GM12872 (cell line): ENCODE measurements at regions not wholly inside any gene's neighbourhood (a gene's known extent, or its start where the extent isn't known, plus 50 kb on each side); places are given as distances from the start of the nearest gene placed in this dataset.

Experiments used
- TF ChIP-seq, protein P1 (sequence below): IDR thresholded peaks from 3 replicates; pipeline ENCODE4 v1.5.1; 2011; ENCODE audit warnings: low read depth, mild to moderate bottlenecking, low read length, moderate library complexity; ENCODE audit not compliant: insufficient read depth

DNA sequence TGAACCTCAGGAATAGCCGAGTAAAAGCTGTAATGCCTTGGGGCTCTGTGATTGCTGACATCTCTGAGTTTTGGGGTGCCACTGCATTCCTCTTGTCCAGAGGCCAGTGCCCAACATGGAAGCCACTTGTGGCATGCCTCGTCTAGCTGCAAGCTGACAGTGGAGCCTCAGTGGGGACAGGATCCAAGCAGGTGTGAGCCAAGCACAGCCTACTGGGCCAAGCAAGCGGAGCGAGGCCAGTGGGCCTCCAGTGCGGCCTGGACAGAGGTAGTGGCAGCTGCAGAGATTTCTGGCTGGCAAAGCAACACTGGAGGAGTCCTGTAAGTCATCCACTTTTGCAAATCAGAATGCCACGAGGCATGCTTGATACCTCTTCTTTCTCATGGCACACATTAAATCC lies 1038.2 kb upstream of the CNTN5 start:
- TF ChIP-seq, protein P1, sequence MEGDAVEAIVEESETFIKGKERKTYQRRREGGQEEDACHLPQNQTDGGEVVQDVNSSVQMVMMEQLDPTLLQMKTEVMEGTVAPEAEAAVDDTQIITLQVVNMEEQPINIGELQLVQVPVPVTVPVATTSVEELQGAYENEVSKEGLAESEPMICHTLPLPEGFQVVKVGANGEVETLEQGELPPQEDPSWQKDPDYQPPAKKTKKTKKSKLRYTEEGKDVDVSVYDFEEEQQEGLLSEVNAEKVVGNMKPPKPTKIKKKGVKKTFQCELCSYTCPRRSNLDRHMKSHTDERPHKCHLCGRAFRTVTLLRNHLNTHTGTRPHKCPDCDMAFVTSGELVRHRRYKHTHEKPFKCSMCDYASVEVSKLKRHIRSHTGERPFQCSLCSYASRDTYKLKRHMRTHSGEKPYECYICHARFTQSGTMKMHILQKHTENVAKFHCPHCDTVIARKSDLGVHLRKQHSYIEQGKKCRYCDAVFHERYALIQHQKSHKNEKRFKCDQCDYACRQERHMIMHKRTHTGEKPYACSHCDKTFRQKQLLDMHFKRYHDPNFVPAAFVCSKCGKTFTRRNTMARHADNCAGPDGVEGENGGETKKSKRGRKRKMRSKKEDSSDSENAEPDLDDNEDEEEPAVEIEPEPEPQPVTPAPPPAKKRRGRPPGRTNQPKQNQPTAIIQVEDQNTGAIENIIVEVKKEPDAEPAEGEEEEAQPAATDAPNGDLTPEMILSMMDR, result no peak

DNA sequence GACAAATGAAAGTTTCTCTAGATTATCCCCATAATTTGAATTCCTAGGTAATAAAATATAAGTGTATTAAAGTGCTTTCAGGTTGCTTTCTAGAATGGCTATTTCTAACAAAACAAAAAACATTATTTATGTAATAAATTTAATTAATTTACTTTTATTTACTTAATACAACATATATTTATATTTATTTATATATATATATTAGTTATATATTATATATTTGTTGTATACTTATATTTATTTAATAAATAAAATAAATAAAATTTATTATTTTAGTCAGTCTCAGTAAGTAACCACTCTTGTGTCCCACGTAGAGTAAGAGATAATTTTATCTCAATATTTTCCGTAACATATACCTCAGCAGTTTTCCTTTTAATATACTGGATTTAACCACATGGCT lies 1031.6 kb upstream of the CNTN5 start:
- TF ChIP-seq, protein P1, result no peak

DNA sequence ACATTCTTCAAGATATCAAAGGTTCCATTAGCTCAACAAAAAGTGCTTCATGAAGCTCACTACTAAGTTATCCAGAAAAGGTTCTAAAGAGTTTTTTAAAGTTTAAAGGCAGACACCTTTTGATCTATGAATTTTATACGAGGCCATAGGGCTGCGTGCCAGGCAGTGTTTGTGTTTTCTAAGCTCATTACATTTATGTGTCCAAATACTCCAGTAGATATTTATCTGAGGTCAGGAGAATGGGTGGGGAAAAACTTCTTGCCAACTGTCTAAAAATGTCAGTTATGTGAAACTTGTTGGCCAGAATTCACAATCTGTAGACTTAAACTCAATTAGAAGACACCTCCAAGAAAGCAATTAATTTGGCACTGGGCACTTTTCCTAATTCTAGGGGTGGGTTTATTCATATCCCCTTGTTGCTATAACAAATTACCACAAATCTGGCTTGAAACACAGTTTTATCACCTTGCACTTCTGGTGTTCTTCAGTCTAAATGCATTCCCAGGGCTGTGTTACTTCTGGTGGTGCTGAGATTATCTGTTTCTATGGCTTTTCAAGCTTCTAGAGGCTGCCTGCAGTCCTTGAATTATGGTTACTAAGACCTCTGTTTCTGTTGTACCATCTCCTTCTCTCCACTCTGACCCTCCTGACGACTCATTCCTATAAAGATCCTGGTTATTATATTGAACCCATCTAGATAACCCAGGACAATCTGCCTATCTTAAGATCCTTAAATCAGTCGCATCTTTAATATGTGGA lies 1030.4 kb upstream of the CNTN5 start:
- TF ChIP-seq, protein P1, result no peak

DNA sequence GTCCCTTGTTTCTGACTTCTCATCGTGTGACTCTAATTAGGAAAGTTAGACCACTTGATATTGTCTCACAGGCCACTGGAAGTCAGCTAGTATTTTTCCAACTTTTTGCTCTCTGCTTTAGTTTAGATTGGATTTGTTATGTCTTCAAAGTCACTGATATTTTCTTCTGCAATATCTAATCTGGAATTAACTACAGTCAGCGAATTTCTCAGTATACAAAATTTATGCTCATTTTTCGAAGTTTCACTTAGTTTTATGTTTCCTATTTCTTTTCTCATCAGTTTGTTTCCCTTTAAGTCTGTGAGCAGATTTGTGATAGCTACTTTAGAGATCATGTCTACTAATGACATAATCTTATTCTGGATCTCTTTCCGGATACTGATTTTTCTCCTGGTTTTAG lies 1027.2 kb upstream of the CNTN5 start:
- TF ChIP-seq, protein P1, result no peak

DNA sequence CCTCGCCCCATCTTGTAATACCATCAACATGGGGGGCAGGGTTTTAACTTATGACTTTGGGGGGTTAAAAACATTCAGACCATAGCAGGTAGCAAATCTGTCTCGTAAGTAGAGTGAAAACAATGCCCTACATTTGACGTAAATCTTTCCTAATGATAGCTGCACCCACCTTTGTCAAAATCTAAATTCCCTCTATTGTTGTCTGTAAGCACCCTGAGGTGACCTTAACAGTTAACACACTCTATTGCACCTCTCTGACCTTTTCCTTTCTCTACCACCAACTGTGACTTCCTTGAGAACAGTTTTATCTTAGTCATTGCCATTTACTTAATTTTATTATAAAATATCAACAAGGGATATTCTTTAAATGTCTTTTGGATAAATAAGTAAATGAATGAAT lies 1024.9 kb upstream of the CNTN5 start:
- TF ChIP-seq, protein P1, result no peak

DNA sequence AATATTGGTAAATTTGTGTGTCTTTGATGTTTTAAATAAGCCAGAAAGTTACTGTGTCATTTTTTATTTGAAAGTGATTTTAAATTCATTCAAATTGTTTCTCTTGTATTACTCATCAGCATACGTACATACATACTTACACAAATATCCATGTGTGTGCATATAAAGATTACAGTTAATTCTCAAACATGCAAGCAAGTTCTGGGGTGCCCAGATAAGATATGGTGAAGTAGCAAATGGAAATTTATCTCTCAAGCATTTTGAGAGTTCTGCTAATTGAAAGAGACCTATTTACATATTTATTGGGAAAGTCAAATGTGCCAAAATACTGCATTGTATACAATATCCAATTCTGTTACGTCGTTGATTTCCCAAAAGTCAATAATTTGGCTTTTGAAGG lies 1024.0 kb upstream of the CNTN5 start:
- TF ChIP-seq, protein P1, result no peak

DNA sequence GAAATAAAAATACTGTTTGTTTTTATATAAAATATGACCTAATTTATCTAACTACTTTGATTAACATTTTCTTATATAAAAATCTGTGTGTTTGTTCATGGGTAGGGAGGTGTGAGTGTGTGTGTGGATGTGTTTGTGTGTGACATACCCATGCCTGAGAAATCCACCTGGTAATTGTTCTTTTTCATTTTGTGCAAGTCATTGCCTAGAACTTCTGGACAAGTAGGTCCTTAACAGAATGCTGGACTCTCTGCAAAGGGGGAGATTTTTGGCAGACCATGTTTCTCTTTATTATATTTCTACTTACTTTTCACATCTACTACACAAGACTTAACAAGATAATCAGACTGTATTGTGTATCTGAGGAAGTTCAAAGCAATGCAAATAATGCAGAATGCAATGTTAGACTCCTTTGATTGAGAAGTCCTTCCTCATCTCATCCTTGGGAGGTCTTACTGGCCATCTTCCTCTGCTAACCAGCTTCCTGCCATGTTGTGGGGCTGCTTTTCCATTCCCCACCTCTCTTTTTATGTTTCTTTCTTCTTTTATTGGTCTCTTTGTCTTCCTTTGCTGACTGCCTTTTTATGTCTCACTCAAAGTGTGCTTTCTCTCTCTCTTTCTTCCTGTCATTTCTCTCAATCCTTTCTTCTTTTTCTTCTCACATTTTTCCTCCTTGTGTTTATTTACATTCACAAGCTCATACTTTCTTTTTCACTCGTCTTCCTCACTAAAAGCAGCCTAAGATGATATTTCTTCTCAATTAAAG lies 1017.0 kb upstream of the CNTN5 start:
- TF ChIP-seq, protein P1, result no peak
